ENCODE measurements at regions not wholly inside any gene's neighbourhood (a gene's known extent, or its start where the extent isn't known, plus 50 kb on each side); places are given as distances from the start of the nearest gene placed in this dataset.

GRCh38 chr3:83946554-83946953 is 1012.2 kb upstream of the CADM2 start:
- TF ChIP-seq, protein P1, sequence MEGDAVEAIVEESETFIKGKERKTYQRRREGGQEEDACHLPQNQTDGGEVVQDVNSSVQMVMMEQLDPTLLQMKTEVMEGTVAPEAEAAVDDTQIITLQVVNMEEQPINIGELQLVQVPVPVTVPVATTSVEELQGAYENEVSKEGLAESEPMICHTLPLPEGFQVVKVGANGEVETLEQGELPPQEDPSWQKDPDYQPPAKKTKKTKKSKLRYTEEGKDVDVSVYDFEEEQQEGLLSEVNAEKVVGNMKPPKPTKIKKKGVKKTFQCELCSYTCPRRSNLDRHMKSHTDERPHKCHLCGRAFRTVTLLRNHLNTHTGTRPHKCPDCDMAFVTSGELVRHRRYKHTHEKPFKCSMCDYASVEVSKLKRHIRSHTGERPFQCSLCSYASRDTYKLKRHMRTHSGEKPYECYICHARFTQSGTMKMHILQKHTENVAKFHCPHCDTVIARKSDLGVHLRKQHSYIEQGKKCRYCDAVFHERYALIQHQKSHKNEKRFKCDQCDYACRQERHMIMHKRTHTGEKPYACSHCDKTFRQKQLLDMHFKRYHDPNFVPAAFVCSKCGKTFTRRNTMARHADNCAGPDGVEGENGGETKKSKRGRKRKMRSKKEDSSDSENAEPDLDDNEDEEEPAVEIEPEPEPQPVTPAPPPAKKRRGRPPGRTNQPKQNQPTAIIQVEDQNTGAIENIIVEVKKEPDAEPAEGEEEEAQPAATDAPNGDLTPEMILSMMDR (IDR thresholded peaks at IDR 0.05 in 4 of 5, conservative IDR thresholded peaks at IDR 0.05 in 1 of 5): no peak
- TF ChIP-seq POLR2A (IDR thresholded peaks at IDR 0.05): no peak

Data from gastrocnemius medialis (tissue), 4 donors.